HCEC 1CT (cell line): ENCODE measurements at regions not wholly inside any gene's neighbourhood (a gene's known extent, or its start where the extent isn't known, plus 50 kb on each side); places are given as distances from the start of the nearest gene placed in this dataset.

Source experiments
- DNase-seq: peaks from one replicate; pipeline ENCODE4 v3.0.0-alpha.2; 2017

DNA sequence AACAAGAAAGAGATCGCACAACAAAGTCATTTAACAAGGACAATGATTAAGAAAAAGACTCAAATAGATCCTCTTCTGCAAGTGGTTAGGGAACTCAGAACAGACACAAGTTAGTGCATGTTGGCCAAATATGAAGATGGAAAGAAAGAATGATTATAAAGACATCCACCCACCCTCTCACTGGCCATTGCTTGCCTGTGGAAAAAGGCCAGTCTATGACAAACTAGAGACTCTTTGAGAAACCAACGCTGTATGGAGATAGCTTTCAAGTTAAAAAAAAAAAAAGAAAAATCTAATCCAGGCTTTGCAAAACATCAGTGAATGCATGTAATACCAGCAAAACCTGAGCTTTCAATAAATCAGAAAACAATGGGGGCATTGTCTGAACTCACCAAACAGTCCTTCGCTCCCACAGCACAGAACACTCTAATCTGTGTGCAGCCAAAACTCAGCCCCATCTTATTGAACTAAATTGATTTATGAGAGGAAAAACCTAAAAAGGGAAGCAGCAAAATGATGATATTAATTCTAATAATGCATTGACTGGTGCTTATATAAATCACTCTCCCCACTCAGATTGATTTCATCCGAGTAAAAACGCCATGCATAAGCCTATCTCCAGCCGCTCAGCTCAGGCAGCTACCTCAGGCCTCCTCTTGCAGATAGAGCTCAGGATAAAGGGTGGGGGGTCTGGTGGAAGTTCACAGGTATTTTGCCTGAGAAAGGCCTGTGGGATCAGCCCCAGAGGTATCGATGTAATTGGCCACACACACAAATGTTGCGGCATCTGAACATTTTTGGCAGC is 547.1 kb downstream of the CCDC171 start:
- DNase-seq = no peak

DNA sequence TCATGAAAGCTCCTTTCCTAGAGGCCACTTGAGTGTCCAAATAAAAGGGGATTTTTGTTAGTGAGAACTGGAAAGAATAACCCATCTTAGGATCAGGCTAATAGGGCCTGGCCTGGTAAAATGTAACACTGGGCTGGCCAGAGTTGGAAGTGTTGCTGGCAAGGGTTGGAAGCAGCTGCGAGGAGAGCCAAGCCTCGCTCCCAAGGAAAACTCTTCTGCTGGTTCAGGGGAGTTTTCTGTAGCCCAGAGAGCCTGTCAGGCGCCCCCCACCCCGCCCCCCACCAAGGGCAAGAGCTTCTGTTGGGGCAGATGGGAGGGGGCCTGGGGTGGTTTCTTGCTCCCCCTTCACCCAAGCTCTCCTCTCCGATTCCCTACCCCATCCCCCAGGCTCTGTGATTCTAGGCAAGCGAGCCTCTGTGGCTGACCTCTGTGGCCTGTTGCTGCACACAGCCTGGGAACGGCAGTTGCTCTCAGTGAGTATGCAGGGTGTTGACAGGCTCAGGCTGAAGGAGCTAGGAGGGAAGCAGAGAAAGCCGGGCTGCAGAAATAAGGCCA is 547.8 kb downstream of the CCDC171 start:
- peak; percentile 64 for DNase-seq

DNA sequence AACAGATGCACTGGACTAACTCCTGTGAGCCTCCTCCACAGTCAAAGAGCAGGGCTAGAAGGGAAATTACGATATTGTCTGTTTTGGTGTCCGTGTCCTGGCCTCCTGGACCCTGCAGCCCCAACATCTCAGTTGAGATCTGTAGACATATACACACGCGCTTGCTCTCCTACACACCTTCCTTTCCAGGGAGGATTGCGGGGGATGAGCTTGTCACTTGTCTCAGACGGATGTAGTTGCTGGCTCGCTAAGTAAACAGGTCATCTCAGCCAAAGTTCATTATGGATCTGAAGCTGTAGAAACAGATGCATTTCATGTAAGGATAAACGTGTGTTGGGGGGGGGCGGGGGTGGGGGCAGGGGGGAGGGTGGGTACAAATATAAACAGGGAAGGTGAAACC is 549.3 kb downstream of the CCDC171 start:
- DNase-seq = no peak

DNA sequence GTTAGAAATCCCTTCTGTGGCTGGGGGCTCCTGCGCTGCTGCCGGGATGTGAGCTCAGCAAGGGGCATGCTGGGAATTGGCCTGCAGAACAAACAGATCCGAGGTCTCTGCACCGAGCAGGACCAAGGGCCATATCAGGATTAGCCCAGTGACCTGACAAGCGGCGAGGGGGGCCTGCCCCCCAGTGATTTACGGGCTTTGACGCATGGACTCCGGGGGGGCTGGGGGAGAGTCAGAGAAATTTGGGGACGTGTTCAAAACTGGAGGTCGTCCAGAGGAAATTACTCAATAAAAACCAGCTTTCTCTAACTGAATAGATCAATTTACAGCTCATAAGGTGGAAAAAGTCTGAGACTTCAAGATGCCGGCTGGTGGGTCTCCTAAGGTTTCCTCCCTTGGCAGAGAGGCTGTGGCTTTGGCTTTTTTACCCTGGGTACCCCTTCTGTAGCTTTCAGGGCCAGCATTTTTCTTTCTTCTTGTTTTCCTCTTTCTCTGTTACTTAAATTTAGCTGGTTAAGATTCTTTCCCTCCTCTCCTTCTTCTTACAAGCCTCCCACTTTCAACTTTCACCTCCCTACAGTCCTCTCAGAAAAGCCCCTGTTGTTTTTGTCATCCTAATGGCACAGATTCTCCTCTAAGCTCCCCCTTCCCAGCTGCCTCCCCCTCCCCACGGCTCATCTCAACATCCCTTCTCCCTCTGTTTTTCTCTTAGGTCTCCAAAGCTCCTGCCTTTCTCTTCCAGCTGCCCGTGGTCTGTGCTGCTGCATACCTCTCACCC is 551.0 kb downstream of the CCDC171 start:
- DNase-seq = peak; percentile 13

DNA sequence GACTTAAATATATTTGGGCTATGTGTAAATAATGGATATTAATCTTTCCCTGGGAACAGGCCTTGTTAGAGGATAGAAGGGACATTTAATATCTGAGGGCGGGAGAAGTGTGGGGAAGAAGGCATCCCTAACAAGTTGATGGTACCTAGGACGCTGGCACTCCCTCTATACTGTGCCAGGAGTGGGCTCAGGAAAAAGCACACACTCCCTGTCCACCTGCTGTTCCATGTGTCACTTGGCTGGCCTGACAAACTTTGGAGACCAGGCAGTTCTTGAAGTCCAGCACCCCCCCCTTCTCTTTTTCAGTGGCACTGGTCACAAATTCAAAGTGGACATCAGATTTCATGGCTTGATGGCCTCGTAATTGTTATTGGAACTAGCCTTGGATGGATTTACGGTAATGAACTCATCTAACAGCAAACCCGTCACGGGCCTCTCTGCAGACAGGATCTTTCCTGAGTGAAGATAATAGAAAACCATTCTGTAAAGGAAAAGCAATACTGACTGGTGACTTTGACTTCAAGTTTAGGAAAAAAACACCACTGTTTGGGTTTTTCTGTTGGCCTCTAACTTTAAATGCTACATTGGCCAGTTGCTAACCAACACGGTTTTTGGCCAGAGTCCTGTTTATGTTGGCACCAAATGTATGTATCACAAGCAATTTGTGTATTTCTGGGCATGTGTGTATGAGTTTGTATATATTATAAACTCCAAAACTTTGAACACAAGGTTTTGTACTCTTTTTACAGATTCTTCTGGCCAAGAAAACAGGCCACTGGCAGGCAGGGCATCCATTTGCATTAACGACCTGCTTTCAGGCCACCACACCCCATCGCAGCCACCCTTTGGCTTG is 552.6 kb downstream of the CCDC171 start:
- DNase-seq = no peak

DNA sequence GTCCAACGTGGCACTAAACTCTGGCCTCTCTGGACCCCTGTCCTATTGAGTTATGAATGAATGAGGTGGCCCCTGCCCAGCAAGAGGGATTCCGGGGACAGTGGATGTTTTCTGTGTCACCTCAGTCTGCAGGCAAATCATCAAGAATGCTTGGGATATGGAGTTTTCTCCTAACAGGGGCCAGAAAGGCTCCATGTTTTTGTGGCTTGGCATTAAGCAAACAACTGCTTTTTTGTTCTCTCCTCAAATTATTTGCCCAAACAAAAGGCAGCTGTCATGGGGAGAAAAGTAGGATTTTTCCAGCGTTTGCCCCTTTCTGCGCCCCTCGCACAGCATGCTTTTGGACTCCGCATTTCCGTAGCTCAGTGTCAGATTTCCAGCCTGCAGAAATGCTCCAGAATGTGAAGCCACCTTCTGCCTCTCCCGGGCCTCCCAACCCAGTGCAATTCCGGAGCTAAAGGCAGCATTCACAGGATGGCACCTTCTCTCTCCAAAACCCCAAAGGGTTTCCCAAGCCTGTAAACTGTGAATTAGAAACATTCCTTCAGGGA is 553.3 kb downstream of the CCDC171 start:
- DNase-seq = no peak

DNA sequence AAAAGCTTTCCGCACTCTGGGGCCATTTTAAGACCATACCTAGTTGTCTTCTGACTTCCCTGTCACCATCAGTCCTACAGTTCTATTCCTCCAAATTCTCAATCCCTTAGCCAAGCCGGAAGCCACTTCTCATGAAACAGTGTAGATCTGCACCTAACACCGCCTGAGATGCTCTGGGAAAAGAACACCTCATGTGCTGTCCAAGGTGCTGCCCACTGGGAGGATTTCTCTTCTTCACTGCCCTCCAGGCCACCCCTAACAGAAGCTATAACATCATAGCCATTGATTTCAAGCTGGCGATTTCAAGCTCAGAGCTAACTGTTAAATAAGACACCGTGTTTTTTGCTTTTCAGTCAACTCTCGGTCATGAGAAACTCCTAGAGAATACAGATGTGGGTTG is 559.3 kb downstream of the CCDC171 start:
- DNase-seq = no peak

DNA sequence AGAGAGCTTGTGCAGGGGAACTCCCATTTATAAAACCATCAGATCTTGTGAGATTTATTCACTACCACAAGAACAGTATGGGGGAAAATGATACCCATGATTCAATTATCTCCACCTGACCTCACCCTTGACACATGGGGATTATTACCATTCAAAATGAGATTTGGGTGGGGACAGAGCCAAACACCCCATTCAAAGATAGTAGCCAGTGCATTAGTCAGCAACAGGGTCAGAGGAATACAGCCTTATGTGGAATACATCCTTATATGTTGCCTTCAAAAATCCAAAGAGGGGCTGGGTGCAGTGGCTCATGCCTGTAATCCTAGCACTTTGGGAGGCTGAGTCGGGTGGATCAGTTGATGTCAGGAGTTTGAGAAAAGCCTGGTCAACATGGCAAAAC is 563.2 kb downstream of the CCDC171 start:
- no peak for DNase-seq

DNA sequence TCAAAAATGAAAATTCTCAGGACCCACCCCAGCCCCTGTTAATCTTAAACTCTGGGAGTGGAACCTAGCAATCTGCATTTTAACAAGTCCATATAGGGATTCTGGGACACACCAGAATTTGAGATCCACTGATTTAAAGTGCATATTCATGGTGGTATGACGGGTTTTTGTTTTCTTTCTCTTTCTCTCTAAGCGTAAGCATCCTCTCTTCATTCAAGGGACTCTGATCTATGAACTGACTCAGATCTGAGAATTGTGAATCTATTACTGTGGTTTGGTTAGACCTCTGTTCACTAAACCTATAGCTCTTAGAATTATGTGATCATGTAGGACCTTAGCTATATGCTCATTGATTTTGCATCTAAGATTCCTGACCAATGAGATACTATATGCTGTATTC is 565.2 kb downstream of the CCDC171 start:
- DNase-seq = no peak

DNA sequence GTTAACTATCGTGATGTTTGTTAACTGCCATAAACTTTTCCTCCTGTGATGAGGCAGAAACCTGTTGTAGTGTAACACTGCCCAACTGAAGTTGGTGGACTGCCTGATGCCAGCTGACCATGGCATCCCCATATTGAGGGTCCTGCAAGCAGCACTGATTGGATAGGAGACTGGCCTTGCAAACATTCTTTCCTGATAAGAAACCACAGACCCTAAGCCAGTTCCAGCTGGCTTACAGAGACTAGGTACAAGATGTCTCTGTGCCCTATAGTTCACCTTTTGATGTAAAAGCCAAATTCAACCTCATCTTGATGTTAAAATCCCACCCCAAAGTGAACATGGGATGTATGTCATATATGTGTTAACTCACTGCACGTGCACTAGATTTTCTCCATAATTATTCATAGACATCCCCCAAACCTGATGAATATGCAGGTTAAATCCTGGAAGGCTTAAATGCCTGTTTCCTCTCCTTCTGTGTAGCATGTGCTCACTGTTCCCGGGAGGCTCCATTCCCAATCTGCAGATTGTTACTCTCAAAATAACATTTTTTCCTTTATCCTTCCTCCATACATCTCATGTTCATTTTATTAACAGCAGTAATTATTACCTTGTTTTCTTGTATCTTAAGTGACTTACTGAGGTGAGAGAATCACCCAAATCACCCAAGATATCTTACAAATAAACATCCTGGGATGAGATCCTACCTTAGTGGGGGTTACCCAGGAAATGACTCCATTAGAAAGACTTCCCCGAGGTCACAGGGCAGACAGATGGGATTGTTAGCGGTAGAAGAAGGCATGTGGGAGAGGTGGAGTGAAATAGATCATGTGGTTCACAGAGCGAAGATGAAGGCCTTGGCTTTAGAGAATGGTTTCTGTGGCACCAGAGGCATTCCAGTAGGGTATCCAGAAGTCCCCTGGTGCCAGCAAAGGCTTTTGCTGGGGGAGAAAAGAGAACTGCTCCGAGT is 566.7 kb downstream of the CCDC171 start:
- peak; percentile 85 for DNase-seq

DNA sequence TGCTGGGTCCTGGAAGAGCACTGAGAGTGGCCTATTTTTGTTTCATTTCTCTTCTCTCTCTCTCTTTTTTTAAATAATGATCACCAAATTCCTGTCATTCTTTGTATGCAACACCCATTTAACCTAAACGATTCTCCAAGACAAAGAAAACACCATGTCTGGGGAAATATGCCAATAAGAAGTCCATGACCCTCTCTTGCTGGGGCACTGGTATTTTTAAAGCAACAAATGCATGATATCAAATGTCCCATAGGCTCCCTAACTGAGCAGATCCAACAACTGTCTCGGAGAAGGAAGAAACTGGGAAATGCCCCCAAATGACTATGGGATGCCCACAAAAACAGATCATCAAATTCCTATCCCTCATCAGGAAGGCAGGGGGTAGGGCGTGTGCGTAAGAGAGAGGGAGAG is 567.4 kb downstream of the CCDC171 start:
- DNase-seq = peak; percentile 51

DNA sequence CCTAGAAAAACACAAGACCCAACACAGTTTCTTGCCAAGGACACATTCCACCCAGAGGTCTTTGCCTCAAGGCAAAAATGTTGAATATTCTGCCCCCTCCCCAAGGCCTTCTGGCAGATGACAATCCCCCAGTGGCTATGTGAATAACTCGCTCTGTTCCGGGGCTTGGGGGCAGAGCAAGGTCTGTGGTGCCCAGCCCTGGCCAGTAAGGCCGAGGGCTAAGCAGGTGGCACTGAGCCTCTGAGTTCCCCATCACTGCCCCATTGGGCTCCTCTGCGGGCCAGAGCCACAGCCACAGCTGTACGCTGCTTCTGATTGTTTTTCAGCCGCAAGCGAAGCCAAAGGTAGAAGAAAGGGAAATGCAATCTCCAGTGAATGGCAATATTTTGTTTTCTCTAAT is 567.9 kb downstream of the CCDC171 start:
- no peak for DNase-seq

DNA sequence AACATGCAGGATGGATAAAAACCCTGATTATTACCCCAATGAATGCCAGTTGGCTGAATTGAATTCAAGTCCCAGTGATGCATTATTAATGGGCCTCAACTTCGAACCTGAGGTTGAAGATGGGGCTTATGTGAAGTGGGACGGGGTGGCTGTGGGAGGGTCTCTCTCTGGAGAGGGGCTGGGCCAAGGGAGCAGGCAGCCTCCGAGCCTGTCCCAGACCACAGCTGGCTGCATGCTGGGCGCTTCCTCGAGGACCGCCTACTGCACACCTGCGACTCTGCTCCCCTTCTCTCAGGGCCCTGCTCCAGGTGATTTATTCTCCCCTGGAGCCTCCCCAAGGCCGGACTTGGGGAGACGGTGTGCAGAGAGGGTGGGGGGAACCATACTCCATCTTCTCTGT is 568.3 kb downstream of the CCDC171 start:
- DNase-seq = no peak

DNA sequence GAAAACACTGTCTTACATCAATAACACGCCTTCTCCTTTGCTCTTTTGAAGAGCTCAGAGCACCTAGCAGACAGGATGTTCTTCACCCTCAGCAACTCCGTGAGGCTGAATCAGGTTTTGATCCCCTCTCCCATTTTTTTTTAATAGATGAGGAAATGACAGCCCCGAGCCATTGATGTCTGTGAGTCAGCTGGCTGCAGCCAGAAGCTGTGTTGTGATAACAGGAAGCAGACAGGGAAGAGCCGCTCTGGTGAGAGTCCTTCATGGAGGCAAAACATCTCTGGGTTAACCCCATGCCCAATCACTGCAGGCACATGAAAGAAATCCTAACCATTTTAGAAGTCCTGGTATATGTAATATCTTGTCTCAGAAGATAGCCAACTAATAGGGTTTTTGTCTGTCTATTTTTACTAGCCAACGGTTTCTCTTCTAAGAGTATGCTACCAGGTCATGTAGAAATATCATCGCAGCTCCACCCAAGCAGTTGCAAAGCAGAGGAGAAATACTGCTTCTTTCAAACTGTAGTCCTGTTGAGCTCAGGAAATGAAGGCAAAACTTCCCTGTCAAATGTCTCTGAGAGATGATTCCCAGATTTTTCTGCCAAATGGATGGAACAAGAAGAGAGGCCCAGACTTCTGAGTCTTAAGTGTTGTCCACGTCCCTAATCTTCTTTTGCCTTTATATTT is 568.9 kb downstream of the CCDC171 start:
- DNase-seq = no peak

DNA sequence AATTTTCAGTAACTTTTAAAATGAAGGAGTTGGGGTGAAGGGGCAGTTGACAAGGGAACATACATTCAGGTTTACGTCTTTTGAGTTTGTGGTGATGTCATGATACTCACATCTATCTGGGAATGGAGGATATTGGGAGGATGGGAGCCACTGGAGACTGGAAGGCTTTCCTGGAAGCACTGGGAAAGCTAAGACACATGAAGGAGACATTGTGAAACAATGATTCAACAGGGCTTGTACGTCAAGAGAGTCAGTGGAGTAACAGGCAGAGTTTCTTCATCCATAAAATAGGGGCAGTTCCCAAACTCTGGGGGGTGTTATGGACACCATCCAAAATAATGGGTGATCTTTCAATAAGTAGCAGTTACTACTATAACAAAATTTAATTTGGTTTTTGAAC is 572.8 kb downstream of the CCDC171 start:
- DNase-seq = no peak

DNA sequence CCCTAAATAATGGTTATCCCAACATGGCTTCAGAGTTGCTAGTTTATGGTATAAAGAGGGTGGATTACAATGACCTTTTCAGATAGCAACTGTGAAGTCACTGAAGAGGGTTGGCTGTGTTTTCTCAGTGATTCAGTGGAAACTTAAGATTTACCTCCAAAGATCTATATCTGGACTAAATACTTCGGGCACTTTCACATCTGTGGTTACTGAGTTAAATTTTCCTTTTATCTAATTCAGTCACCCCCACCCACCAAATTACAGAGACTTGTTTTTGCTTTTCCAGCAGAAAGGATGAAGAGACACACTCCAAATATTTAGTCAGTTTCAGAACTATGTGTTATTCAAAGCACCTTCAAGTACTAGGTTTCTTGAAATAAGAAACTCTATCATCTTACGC is 573.2 kb downstream of the CCDC171 start:
- no peak for DNase-seq

DNA sequence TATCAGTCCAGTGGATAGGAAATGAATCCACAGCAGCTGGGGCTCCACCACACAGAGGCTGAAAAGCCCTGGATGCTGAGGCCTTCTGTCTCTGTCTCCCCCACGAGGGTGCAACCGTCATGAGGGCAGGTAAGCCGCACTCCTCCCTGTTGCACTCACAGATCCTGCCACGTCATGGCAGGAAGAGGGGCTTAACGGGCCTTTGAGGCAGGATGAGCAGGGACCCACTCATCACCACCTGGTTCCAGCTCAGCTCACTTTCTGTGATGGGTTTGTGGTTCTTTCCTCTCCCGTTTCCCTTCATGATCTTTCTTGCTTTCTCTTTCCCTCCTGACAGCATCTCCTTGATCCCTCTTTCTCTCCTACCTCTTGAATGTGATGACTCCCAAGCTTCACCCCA is 575.2 kb downstream of the CCDC171 start:
- DNase-seq = no peak

DNA sequence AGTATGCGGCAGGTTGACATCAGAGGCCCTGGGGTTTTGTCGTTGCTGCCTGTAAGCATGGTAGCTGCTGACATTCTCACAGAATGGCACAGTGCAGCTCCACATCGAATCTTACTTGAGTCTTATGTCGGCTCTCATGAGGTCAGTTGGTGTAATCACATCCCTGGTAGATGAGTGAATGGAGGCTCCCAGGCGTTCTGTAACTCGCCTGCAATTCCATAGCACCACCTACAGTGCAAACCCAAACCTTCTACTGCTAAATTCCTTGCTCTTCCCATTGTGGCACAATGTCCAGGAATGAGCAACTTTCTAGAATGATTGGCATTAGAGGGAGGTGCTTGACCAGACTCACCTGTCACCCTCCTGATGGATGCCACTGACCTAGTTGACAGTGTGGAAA is 578.4 kb downstream of the CCDC171 start:
- peak; percentile 56 for DNase-seq

DNA sequence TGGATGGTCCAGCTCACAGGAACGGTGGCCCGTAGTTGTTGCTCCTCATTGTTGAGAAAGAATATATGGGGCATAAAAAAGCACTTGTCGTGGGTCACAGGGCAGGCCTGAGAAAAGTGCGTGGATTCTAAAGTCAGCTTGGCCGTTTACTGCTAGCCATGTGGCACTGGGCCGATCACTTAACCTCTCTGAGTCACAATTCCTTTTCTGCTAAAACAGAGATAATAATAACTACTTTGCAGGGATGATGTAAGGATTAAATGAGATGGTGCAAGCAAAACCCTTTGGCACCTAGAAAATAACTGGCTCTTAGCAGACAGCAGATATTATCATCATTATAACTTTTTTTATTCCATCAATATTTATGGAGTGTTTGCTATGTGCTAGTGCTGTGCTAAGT is 579.7 kb downstream of the CCDC171 start:
- peak; percentile 7 for DNase-seq

DNA sequence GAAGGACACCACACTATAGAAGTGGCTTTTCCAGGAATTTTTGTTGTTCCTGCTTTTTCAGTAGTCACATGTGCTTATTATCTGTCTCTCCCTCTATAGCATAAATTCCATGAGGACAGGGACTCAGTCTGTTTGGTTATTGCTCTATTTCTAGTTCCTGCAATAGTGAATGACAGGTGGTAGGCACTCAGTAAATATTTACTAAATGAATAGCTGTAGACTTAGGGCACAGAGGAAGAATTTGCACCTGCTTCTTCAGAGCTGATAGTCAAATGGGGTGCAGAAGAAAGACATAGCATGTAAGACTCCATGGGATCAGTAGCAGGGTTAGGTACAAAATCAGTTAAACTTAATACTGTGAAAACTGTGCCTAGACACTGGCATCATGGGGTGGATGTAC is 580.2 kb downstream of the CCDC171 start:
- no peak for DNase-seq
